GM12865 (cell line): ENCODE measurements at regions not wholly inside any gene's neighbourhood (a gene's known extent, or its start where the extent isn't known, plus 50 kb on each side); places are given as distances from the start of the nearest gene placed in this dataset.

Source experiments
- DNase-seq: peaks from one replicate; pipeline ENCODE4 v3.0.0; 2010; ENCODE audit warnings: low read depth
- H3K4me3 ChIP-seq: 2 replicates; pipeline ENCODE4 v1.5.1; 2011; ENCODE audit warnings: mild to moderate bottlenecking, low read depth, low read length, control low read depth
- TF ChIP-seq, protein P1 (sequence below): IDR thresholded peaks from 2 replicates; pipeline ENCODE4 v1.5.1; 2011; ENCODE audit warnings: low read length, control low read depth, low read depth, inconsistent platforms; ENCODE audit not compliant: insufficient read depth; ENCODE audit errors: missing control alignments

DNA sequence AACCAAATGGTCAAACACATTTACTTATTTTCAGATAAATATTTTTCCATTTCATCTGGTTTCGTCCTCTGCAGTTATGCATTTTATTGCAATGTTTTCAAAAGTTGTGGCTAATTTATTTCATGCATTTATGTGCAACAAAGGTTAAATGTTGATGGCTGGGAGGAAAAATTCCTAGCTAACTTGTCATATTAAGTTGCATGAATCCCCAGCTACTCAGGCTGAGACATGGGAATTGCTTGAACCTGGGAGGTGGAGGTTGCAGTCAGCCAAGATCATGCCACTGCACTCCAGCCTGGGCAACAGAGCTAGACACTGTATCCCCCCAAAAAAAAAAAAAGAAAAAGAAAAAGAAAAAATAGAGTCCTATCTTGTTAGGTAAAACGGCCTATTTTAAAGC, 1862.4 kb upstream of the RAG2 start:
- TF ChIP-seq, protein P1, sequence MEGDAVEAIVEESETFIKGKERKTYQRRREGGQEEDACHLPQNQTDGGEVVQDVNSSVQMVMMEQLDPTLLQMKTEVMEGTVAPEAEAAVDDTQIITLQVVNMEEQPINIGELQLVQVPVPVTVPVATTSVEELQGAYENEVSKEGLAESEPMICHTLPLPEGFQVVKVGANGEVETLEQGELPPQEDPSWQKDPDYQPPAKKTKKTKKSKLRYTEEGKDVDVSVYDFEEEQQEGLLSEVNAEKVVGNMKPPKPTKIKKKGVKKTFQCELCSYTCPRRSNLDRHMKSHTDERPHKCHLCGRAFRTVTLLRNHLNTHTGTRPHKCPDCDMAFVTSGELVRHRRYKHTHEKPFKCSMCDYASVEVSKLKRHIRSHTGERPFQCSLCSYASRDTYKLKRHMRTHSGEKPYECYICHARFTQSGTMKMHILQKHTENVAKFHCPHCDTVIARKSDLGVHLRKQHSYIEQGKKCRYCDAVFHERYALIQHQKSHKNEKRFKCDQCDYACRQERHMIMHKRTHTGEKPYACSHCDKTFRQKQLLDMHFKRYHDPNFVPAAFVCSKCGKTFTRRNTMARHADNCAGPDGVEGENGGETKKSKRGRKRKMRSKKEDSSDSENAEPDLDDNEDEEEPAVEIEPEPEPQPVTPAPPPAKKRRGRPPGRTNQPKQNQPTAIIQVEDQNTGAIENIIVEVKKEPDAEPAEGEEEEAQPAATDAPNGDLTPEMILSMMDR = no peak
- DNase-seq = no peak
- no peak overlapping the region for H3K4me3 ChIP-seq

DNA sequence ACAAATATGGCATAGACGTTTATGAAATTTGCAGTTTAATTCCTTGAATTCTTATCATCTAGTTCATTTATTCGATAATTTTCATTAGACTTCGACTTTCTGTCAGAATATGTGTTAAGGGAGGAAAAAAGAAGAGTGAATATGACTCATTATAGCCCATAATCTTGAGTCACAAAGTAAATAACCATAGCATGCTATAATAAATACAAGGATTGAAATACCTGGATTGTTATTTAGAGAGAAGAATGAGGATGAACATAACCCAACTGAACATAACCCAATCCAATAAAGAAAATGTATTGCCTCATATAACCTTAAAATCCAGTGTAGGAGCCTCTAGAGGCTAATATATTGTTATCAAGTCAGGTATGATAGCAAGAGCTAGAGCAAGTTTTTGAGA, 1858.3 kb upstream of the RAG2 start:
- TF ChIP-seq, protein P1 = no peak
- H3K4me3 ChIP-seq = no peak overlapping the region
- DNase-seq = no peak

DNA sequence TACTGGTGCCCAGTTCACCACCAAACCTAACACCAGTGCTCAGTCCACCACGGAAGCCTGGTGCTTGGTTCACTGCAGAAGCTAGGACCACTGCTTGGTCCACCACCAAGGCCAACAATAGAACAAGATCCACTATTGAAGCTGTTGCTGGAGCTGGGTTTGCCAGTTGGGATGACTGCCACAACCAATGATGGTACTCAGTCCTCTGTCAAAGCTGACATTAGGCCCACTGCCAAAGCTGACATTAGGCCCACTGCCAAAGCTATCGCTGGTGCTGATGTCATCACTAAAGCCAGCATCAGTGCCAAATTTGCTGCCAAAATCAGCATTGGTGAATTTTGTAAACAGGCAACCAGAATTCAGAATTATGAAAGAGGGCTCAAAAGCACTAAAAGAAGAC, 1850.2 kb upstream of the RAG2 start:
- H3K4me3 ChIP-seq = no peak overlapping the region
- TF ChIP-seq, protein P1 = no peak
- no peak for DNase-seq

DNA sequence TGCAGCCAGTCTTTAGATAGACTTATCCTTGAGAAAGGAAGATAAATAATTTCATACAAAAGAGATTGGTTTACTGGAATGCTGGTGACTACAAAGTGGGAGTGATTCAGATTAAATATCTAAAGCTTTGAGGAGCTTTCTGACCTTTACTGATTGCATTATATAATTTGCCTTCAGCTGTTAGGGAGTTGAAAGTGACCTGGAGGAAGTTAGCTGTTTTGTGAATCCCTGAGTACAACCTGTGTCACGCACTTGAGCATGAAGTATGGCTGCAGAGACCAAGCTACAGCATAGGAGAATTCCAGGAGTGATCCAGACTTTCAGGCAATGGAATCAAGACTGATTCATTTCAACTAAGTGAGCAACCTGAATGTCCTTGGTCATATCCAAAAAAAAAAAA, 1848.3 kb upstream of the RAG2 start:
- no peak overlapping the region for H3K4me3 ChIP-seq
- DNase-seq = no peak
- TF ChIP-seq, protein P1 = no peak

DNA sequence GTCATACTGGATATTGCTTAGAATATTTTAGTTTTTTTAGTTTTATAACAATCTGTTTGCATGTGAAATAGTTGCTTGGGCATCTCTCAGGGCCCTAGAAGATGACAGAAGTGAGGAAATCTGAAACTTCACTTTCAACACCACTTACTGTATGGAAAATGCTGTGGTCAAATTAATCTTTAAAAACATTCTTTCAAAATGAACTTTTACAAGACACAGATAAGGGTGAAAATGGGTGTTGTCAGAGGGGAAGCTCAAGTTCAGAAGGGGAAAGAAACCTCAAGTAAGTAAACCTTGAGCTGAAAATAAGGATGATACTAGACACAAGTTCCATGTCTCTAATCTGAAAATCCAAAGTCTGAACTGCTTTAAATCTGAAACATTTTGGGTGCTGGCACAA, 1840.1 kb upstream of the RAG2 start:
- DNase-seq = no peak
- H3K4me3 ChIP-seq = no peak overlapping the region
- TF ChIP-seq, protein P1 = no peak

DNA sequence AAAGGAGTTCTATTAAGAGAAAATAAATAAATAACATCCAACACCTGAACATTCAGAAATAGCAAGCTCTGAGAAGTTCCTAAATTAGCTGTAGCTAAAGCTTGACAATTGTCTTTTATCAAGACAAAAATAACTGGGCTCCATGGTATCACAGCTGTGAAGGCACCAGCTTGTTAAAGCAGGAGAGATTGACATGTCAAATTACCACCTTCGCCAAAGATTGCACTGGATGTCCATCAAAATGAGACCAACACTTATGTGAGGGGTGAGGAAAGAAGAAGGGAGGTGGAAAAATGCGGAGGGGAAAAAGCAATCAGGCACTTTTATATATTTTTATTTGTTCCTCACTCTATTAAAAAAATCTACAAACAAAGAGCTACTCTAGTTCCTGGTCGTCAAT, 1827.5 kb upstream of the RAG2 start:
- TF ChIP-seq, protein P1 = no peak
- DNase-seq = no peak
- no peak overlapping the region for H3K4me3 ChIP-seq

DNA sequence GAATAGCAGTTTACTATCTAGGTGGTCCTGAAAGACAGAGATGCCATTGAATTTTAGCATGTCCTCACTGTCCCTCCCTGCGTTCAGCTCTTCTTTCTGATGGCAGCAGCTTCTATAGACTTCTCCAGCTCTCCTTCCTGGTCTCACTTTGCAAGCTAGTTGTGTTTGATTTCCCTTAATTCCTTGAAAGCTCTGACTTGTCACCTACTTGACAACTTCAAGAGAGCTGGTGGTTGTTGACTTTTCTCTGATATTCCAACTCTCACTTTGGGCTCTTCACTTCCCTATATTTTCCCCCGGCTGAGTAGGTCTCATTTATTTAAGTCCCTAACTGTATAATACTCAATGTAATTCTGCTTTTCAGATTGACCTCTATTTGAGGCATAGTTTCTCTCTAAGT, 1825.0 kb upstream of the RAG2 start:
- no peak overlapping the region for H3K4me3 ChIP-seq
- TF ChIP-seq, protein P1 = no peak
- DNase-seq = no peak
